Tibial artery (tissue), 4 donors: ENCODE measurements at regions not wholly inside any gene's neighbourhood (a gene's known extent, or its start where the extent isn't known, plus 50 kb on each side); places are given as distances from the start of the nearest gene placed in this dataset.
A peak's percentile ranks its signal among the peaks of the same experiment; 100 is the strongest.

Experiments used
- DNase-seq, 2 donors: peaks; one replicate each; pipeline ENCODE4 v3.0.0-alpha.2; 2019
- H3K27ac ChIP-seq, 2 donors: fragments of 200-600 bp; sonication (generic) in 1 of 2; 1 replicate in 1 of 2; 2 replicates in 1 of 2; pipeline ENCODE4 v1.5.1; 2018 to 2019; ENCODE audit warnings: mild to moderate bottlenecking in 1 of 2
- H3K27me3 ChIP-seq, 2 donors: fragments of 200-600 bp; sonication (generic) in 1 of 2; one replicate each; pipeline versions ENCODE4 v1.5.1 to v1.6.0; 2016 to 2019
- H3K36me3 ChIP-seq, 3 donors: fragments of 200-600 bp; sonication (generic) in 2 of 3; one replicate each; pipeline ENCODE4 v1.5.1; 2016 to 2019; ENCODE audit warnings: mild to moderate bottlenecking in 2 of 3
- H3K4me1 ChIP-seq, 4 donors: fragments of 200-600 bp; sonication (generic) in 2 of 4; 1 replicate in 3 of 4; 2 replicates in 1 of 4; pipeline ENCODE4 v1.5.1; 2016 to 2019
- H3K4me3 ChIP-seq, 2 donors: fragments of 200-600 bp; sonication (generic) in 1 of 2; 1 replicate in 1 of 2; 2 replicates in 1 of 2; pipeline ENCODE4 v1.5.1; 2018 to 2019; ENCODE audit warnings: mild to moderate bottlenecking in 2 of 2
- H3K9me3 ChIP-seq, 3 donors: fragments of 200-600 bp; sonication (generic) in 1 of 3; one replicate each; pipeline ENCODE4 v1.5.1; 2016 to 2019
- CTCF ChIP-seq, 2 experiments: fragments of 200-600 bp in 1 of 2; fragments of 450-650 bp in 1 of 2; IDR thresholded peaks; one replicate each; pipeline ENCODE4 v1.5.1; 2017 to 2019; ENCODE audit warnings: antibody characterized with exemption in 2 of 2, mild to moderate bottlenecking in 1 of 2, moderate library complexity in 1 of 2
- intact Hi-C: fragments of 100-400 bp; cut with DNase I; formaldehyde crosslinking; loops from one replicate; pipeline ENCODE4 v1.15.0; 2023; ENCODE audit warnings: low total_unique reads

- Histone ChIP-seq H3K27ac (peak overlapping the region; percentile 44 to 59), H3K4me1 (peaks cover 0 to 25% (median 4%) of the 10 kb centered on the region in 4 donors), H3K36me3 (no peaks in the 10 kb centered on the region), H3K27me3 (no peaks in the 10 kb centered on the region), H3K4me3 (no peak overlapping the region), H3K9me3 (no peaks in the 10 kb centered on the region)
- intact Hi-C loops: loop anchor here (2.0 kb wide), 1 partner anchor 33 kb away; no protein-coding TSS in a partner anchor
- no peak for DNase-seq
- no peak for TF ChIP-seq CTCF (IDR thresholded peaks at IDR 0.05)
These were observed 325.5 kb downstream of the BCOR start for GRCh38 chrX:39772057-39772832.

- H3K36me3 ChIP-seq: no peaks in the 10 kb centered on the region
- no peak overlapping the region for H3K27ac ChIP-seq
- H3K4me3 ChIP-seq: no peak overlapping the region
- H3K9me3 ChIP-seq: no peaks in the 10 kb centered on the region
- intact Hi-C loops: loop anchor here (2.0 kb wide), 1 partner anchor 32 kb away; no protein-coding TSS in a partner anchor
- no peaks in the 10 kb centered on the region for H3K27me3 ChIP-seq
- H3K4me1 ChIP-seq: peaks cover 0 to 16% (median 4%) of the 10 kb centered on the region in 4 donors
- no peak for DNase-seq
- TF ChIP-seq CTCF (IDR thresholded peaks at IDR 0.05): no peak
These were observed 324.6 kb downstream of the BCOR start for GRCh38 chrX:39773150-39773549.

- Histone ChIP-seq H3K4me3 (no peak overlapping the region), H3K9me3 (no peaks in the 10 kb centered on the region), H3K36me3 (no peaks in the 10 kb centered on the region), H3K4me1 (peaks cover 0 to 15% (median 4%) of the 10 kb centered on the region in 4 donors), H3K27me3 (no peaks in the 10 kb centered on the region), H3K27ac (no peak overlapping the region)
- DNase-seq: no peak
- no peak for TF ChIP-seq CTCF (IDR thresholded peaks at IDR 0.05)
- intact Hi-C loops: loop anchor here (2.0 kb wide), 1 partner anchor 31 kb away; no protein-coding TSS in a partner anchor
These were observed 323.6 kb downstream of the BCOR start for GRCh38 chrX:39773923-39774773.

- H3K4me1 ChIP-seq: peaks cover 0 to 15% (median 4%) of the 10 kb centered on the region in 4 donors
- DNase-seq: no peak
- TF ChIP-seq CTCF (IDR thresholded peaks at IDR 0.05): no peak
- H3K27me3 ChIP-seq: no peaks in the 10 kb centered on the region
- no peak overlapping the region for H3K27ac ChIP-seq
- H3K4me3 ChIP-seq: no peak overlapping the region
- no peaks in the 10 kb centered on the region for H3K36me3 ChIP-seq
- H3K9me3 ChIP-seq: peaks cover 0 to 5% (median 3%) of the 10 kb centered on the region in 3 donors
- intact Hi-C loops: no loop called here
These were observed 322.9 kb downstream of the BCOR start for GRCh38 chrX:39774774-39775328.

- intact Hi-C loops: no loop called here
These were observed 320.1 kb downstream of the BCOR start for GRCh38 chrX:39777623-39778025.

More at GRCh38 chrX:39777623-39778025, 320.1 kb downstream of the BCOR start:
- H3K4me1 ChIP-seq: peaks cover 0 to 11% (median under 1%) of the 10 kb centered on the region in 4 donors
- H3K36me3 ChIP-seq: no peaks in the 10 kb centered on the region
- H3K4me3 ChIP-seq: no peak overlapping the region
- H3K9me3 ChIP-seq: peaks cover 0 to 7% (median 6%) of the 10 kb centered on the region in 3 donors
- H3K27me3 ChIP-seq: no peaks in the 10 kb centered on the region
- TF ChIP-seq CTCF (IDR thresholded peaks at IDR 0.05): no peak
- no peak overlapping the region for H3K27ac ChIP-seq
- DNase-seq: no peak
